ENCODE measurements at regions not wholly inside any gene's neighbourhood (a gene's known extent, or its start where the extent isn't known, plus 50 kb on each side); places are given as distances from the start of the nearest gene placed in this dataset.

DNA sequence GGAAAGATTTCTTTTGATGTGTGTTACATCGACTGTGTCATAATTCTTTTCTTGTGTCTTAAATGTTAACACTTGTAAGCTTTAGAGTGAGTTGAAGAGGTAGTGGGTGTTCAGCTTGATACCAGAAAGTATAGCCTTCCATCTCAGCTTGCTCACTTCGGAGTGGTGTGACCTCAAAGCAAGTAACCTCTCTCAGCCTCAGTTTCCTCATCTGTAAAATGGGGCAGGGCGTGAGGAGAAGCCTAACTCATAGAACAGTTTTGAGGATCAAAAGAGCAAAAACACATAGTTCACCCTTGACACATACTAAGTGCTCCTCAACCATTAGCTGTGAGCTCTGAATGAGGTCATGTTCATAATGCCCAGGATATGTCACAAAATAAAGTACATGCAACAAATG, 434.8 kb upstream of the PROK2 start:
- Histone ChIP-seq H3F3A (ENCODE audit: insufficient read depth) (no peaks in the 10 kb centered on the region), H3K9me2 (replicated peaks; ENCODE audit: insufficient read depth, low read length) (no peaks in the 10 kb centered on the region), H4K20me1 (ENCODE audit: low read depth, low read length) (no peaks in the 10 kb centered on the region), H3K27ac (ENCODE audit: low read depth, low read length) (no peak overlapping the region), H3K36me3 (ENCODE audit: low read length) (no peaks in the 10 kb centered on the region; the same call in 1 of the 2 replicates), H3K4me3 (ENCODE audit: insufficient read depth, low read length, poor library complexity, severe bottlenecking) (no peak overlapping the region), H3K4me2 (ENCODE audit: low read depth, low read length, poor library complexity, severe bottlenecking) (no peak overlapping the region), H3K9ac (ENCODE audit: low read length) (no peak overlapping the region), H2AFZ (ENCODE audit: low read depth, low read length, severe bottlenecking) (no peak overlapping the region), H3K79me2 (ENCODE audit: insufficient read depth, low read length) (no peaks in the 10 kb centered on the region), H3K9me3 (ENCODE audit: insufficient read depth, low read length) (peaks cover 5% of the 10 kb centered on the region; the same call in 1 of the 2 replicates), H3K27me3 (ENCODE audit: low read length) (no peaks in the 10 kb centered on the region)
- no peak for TF ChIP-seq EZH2phosphoT487 (conservative IDR thresholded peaks at IDR 0.05; ENCODE audit: low read length)
- TF ChIP-seq, protein P1, sequence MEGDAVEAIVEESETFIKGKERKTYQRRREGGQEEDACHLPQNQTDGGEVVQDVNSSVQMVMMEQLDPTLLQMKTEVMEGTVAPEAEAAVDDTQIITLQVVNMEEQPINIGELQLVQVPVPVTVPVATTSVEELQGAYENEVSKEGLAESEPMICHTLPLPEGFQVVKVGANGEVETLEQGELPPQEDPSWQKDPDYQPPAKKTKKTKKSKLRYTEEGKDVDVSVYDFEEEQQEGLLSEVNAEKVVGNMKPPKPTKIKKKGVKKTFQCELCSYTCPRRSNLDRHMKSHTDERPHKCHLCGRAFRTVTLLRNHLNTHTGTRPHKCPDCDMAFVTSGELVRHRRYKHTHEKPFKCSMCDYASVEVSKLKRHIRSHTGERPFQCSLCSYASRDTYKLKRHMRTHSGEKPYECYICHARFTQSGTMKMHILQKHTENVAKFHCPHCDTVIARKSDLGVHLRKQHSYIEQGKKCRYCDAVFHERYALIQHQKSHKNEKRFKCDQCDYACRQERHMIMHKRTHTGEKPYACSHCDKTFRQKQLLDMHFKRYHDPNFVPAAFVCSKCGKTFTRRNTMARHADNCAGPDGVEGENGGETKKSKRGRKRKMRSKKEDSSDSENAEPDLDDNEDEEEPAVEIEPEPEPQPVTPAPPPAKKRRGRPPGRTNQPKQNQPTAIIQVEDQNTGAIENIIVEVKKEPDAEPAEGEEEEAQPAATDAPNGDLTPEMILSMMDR (IDR thresholded peaks at IDR 0.05; ENCODE audit: insufficient read depth, low read length, poor library complexity, severe bottlenecking): no peak

DNA sequence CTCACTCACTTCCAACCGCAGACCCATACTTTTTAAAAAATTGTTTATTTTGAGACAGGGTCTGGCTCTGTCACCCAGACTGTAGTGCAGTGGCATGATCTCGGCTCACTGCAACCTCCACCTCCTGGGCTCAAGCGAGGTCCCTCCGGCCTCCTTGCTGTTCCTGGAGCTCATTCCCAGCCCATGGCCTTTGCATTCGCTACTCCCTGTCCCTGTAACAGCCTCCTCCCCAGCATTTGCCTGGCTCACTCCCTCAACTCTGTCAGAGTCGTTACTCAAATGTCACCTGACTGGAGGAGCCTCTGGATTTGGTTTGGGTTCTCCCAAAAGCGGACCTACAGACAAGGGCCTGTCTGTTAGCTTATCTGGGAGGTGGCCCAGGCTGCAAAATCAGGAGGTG, 432.6 kb upstream of the PROK2 start:
- no peaks in the 10 kb centered on the region for H3K27me3 ChIP-seq (ENCODE audit: low read length)
- no peaks in the 10 kb centered on the region for H3K9me3 ChIP-seq (ENCODE audit: insufficient read depth, low read length)
- no peak overlapping the region for H3K4me3 ChIP-seq (ENCODE audit: insufficient read depth, low read length, poor library complexity, severe bottlenecking)
- H3K9ac ChIP-seq (ENCODE audit: low read length): no peak overlapping the region
- H3K36me3 ChIP-seq (ENCODE audit: low read length): no peaks in the 10 kb centered on the region
- no peaks in the 10 kb centered on the region for H4K20me1 ChIP-seq (ENCODE audit: low read depth, low read length)
- H3K27ac ChIP-seq (ENCODE audit: low read depth, low read length): no peak overlapping the region
- no peak overlapping the region for H2AFZ ChIP-seq (ENCODE audit: low read depth, low read length, severe bottlenecking)
- no peaks in the 10 kb centered on the region for H3F3A ChIP-seq (ENCODE audit: insufficient read depth)
- no peaks in the 10 kb centered on the region for H3K79me2 ChIP-seq (ENCODE audit: insufficient read depth, low read length)
- TF ChIP-seq EZH2phosphoT487 (conservative IDR thresholded peaks at IDR 0.05; ENCODE audit: low read length): no peak
- TF ChIP-seq, protein P1 (IDR thresholded peaks at IDR 0.05; ENCODE audit: insufficient read depth, low read length, poor library complexity, severe bottlenecking): no peak
- no peaks in the 10 kb centered on the region for H3K9me2 ChIP-seq (replicated peaks; ENCODE audit: insufficient read depth, low read length)
- no peak overlapping the region for H3K4me2 ChIP-seq (ENCODE audit: low read depth, low read length, poor library complexity, severe bottlenecking)

DNA sequence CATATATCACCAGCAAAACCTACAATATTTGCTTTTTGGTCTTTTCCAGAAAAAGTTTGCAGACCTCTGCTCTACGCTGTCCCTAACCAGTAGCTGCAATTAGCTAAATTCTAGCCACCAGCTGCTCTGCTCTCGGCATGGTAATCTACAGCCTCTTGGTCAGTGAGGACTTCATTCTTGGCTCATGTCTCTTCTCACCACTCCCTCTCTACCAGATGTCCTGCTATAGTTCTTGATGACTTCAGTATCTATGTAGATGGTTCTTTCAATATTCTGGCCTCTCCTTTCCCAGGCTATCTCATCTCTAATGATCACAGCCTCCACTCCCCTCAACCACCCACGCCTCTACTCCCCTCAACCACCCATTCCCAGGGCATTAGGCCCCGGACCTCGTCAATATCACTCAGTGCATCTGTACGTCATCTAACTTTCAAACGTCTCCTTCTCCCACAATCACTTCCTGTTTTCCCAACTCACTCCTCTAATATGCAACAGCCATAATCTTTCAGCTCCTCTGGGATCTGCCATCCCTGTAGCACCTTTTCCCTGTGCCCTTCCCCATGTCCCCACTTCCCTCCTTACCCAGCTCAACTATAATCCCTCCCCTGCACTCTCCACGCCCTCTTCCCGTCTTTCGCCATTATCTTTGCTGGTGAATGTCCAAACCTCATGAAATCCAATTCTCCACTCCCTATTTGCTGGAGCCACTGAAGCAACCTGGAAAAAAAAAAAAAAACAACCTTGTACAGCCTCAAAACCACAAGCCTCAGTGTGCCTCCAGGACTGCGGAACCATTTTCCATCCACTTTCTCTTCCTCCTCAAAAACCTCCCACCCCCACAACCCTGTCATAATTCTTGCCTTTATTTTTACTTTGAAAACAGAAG, 429.4 kb upstream of the PROK2 start:
- no peaks in the 10 kb centered on the region for H4K20me1 ChIP-seq (ENCODE audit: low read depth, low read length)
- H3K4me2 ChIP-seq (ENCODE audit: low read depth, low read length, poor library complexity, severe bottlenecking): no peak overlapping the region
- H3K9me2 ChIP-seq (replicated peaks; ENCODE audit: insufficient read depth, low read length): no peaks in the 10 kb centered on the region
- TF ChIP-seq, protein P1 (IDR thresholded peaks at IDR 0.05; ENCODE audit: insufficient read depth, low read length, poor library complexity, severe bottlenecking): no peak
- TF ChIP-seq EZH2phosphoT487 (conservative IDR thresholded peaks at IDR 0.05; ENCODE audit: low read length): no peak
- H3F3A ChIP-seq (ENCODE audit: insufficient read depth): no peaks in the 10 kb centered on the region
- H2AFZ ChIP-seq (ENCODE audit: low read depth, low read length, severe bottlenecking): no peak overlapping the region
- H3K4me3 ChIP-seq (ENCODE audit: insufficient read depth, low read length, poor library complexity, severe bottlenecking): no peak overlapping the region
- H3K36me3 ChIP-seq (ENCODE audit: low read length): no peaks in the 10 kb centered on the region
- no peaks in the 10 kb centered on the region for H3K27me3 ChIP-seq (ENCODE audit: low read length)
- no peak overlapping the region for H3K27ac ChIP-seq (ENCODE audit: low read depth, low read length)
- no peaks in the 10 kb centered on the region for H3K79me2 ChIP-seq (ENCODE audit: insufficient read depth, low read length)
- no peak overlapping the region for H3K9ac ChIP-seq (ENCODE audit: low read length)
- H3K9me3 ChIP-seq (ENCODE audit: insufficient read depth, low read length): no peaks in the 10 kb centered on the region

All from SU-DHL-6 (cell line).